Neural progenitor cell (in vitro differentiated cells): ENCODE measurements at regions not wholly inside any gene's neighbourhood (a gene's known extent, or its start where the extent isn't known, plus 50 kb on each side); places are given as distances from the start of the nearest gene placed in this dataset.

Experiments
- EZH2 ChIP-seq: fragments of 200-600 bp; sonication (generic); IDR thresholded peaks from 2 replicates; pipeline ENCODE4 v1.6.1; 2017; ENCODE audit warnings: antibody characterized with exemption, mild to moderate bottlenecking, moderate library complexity
- EZH2phosphoT487 ChIP-seq: fragments of 200-600 bp; sonication (generic); IDR thresholded peaks from 2 replicates; pipeline ENCODE4 v1.6.1; 2017; ENCODE audit warnings: antibody characterized with exemption
- TF ChIP-seq, protein P1 (sequence below): fragments of 200-600 bp; sonication (generic); IDR thresholded peaks from 2 replicates; pipeline ENCODE4 v1.5.1; 2017; ENCODE audit warnings: antibody characterized with exemption, mild to moderate bottlenecking

DNA sequence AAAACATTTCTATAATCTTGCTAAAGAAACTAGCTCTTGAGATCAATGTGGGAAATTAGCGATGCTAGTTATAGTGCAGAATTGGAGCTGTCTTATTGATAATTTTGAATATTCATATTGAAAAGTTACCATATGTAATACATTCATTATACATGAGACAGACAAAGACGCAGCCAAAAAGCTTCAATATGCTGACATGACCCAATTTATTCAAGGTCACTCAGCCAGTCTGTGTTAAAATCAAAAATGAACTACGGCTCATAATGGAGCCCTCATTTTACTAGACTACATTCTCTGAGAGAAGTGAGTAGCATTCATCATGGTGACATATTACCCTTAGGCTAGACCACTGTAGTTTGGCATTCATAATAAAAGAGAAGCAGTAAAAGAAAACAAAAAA, 107.3 kb upstream of the GABRG2 start:
- TF ChIP-seq, protein P1, sequence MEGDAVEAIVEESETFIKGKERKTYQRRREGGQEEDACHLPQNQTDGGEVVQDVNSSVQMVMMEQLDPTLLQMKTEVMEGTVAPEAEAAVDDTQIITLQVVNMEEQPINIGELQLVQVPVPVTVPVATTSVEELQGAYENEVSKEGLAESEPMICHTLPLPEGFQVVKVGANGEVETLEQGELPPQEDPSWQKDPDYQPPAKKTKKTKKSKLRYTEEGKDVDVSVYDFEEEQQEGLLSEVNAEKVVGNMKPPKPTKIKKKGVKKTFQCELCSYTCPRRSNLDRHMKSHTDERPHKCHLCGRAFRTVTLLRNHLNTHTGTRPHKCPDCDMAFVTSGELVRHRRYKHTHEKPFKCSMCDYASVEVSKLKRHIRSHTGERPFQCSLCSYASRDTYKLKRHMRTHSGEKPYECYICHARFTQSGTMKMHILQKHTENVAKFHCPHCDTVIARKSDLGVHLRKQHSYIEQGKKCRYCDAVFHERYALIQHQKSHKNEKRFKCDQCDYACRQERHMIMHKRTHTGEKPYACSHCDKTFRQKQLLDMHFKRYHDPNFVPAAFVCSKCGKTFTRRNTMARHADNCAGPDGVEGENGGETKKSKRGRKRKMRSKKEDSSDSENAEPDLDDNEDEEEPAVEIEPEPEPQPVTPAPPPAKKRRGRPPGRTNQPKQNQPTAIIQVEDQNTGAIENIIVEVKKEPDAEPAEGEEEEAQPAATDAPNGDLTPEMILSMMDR, result no peak
- TF ChIP-seq EZH2, result no peak
- TF ChIP-seq EZH2phosphoT487, result no peak
